Urothelium cell line (cell line): ENCODE measurements at regions not wholly inside any gene's neighbourhood (a gene's known extent, or its start where the extent isn't known, plus 50 kb on each side); places are given as distances from the start of the nearest gene placed in this dataset.
"Not testable (repeated sequence)": the region's sequence is repeated elsewhere in the genome, so short reads cannot be mapped to it uniquely, and the experiment has no call there.

Experiments used
- DNase-seq: peaks from one replicate; pipeline ENCODE4 v3.0.0; 2011; ENCODE audit warnings: low spot score, mixed read lengths
- FAIRE-seq: peaks from 2 replicates; lab custom pipeline; 2011; peaks lifted over from hg19 to GRCh38; lab: Jason Lieb, UNC

DNA sequence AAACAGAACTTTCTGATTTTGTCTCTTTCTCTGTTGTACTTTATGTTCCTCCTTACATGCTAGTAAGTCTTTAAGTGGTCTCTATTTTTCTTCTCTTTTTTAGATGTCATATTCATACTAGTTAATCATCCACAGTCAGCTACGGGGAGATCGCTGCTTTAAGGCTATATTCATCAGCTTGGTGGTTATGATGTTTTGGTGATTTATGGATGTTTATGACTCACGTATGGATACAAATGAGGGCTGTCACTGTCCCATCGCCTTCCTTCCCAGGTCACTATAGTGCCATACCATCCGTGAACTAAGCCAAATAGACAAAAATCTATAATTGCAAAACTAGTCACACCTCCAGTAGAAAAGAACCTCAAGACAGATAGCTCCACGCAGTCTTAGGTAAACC lies 296.8 kb upstream of the AADAT start:
- FAIRE-seq (no peak), DNase-seq (no peak)

DNA sequence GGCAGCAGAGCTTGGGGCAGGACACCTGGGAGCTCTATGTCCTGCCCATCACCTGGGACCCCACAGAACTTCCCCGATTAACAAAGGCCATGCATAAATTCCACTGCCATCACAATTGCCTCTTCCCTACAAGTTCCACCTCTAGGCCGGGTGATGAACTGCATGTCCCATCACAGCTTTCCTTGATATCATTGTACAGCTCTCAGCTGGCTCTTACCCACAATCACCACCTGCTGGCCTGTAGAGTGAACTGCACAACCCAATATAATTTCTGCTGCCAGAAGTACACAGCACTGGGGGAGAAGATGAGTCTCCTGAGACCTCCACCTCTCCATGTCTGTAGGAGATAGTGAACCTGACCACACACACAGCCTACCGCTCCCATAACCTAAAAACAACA lies 285.0 kb upstream of the AADAT start:
- FAIRE-seq (no peak), DNase-seq (no peak)

- FAIRE-seq (no peak), DNase-seq (no peak)
Observed at GRCh38 chr4:170348945-170349344, 259.2 kb upstream of the AADAT start.

DNA sequence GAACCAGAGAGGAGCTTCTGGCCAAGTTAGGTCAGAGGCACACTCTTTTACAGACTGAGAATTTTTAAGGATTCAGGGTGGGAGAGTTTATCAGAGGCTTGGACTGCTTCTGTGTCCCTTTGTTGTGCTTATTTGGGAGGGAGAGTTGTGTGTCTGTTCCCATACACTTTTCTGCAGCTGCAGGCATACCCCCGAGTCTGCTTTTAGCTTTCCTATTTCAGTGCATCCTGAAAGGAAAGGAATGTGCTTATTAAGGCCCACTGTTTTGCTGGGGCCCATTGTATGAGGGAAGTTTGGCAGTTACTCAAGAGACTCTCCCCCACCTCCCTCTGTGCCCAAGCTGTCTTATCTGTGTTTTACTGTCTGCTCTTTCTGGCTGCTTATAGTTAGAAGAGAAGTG lies 257.4 kb upstream of the AADAT start:
- DNase-seq, result not testable (repeated sequence)

GRCh38 chr4:170339522-170339921 lies 249.8 kb upstream of the AADAT start:
- no peak for FAIRE-seq
- DNase-seq, result no peak

More for the DNA sequence above, 257.4 kb upstream of the AADAT start:
- FAIRE-seq, result not testable (repeated sequence)

DNA sequence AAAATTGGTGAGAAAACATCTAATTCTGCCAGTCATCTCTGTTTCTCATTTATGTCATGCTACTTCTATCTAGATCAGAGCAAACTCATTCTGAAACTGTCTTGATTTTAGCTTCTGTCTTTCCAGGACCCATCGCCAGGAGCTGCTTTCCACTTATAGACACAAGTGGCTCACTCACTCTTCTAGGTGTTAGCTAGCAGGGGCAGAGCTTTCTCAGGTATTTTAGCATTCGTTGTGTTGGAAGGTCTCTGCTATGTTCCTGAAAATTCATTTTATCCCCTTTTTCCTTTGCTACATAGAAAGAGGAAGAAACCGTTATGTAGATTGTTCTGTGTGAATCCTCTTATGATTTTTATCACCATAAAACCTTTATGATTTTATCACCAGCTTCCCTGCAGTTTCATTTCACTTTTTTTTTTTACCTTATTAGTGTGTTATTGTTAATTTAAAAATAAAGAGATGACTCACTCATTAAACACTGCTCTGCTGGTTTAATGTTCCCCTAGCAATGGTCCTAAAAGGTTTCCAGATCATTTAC lies 246.6 kb upstream of the AADAT start:
- DNase-seq (no peak), FAIRE-seq (no peak)

GRCh38 chr4:170325599-170325998 lies 235.8 kb upstream of the AADAT start:
- FAIRE-seq (no peak), DNase-seq (no peak)

DNA sequence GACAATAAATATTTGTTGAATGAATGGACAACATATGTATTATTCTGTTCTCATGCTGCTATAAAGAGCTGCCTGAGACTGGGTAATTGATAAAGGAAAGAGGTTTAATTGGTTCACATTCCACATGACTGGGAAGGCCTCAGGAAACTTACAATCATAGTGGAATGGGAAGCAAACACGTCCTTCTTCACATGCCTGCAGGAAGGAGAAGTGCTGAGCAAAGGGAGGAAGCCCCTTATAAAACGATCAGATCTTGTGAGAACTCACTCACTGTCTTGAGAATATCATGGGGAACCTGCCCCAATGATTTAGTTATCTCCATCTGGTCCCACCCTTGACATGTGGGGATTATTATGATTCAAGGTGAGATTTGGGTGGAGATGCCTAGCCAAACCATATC lies 233.9 kb upstream of the AADAT start:
- DNase-seq (no peak), FAIRE-seq (no peak)

- FAIRE-seq (no peak), DNase-seq (no peak)
Observed at GRCh38 chr4:170307182-170307581, 217.4 kb upstream of the AADAT start.

GRCh38 chr4:170306208-170306607 lies 216.5 kb upstream of the AADAT start:
- FAIRE-seq (no peak), DNase-seq (no peak)

- no peak for FAIRE-seq
- no peak for DNase-seq
Observed at GRCh38 chr4:170305627-170306026, 215.9 kb upstream of the AADAT start.

- FAIRE-seq (no peak), DNase-seq (no peak)
Observed at GRCh38 chr4:170281027-170281426, 191.3 kb upstream of the AADAT start.

DNA sequence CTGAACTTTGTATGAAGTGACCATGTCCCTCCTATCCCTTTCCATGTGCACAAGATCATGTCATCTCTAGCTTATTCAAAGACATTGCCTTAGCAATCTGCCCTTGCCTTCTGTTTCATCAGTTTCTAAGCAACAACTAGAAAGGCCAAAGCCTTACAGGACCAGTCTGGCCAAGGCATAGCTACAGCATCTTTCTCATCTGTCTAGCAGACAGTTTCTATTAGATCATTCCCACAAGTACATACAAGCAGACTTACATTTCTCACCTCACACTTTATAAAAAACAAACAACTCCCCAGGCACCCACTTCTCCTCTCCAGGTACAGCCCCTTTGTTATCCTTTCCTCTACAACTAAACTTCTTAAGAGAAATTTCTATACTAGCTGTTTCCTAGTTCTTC lies 188.7 kb upstream of the AADAT start:
- FAIRE-seq, result no peak
- no peak for DNase-seq

DNA sequence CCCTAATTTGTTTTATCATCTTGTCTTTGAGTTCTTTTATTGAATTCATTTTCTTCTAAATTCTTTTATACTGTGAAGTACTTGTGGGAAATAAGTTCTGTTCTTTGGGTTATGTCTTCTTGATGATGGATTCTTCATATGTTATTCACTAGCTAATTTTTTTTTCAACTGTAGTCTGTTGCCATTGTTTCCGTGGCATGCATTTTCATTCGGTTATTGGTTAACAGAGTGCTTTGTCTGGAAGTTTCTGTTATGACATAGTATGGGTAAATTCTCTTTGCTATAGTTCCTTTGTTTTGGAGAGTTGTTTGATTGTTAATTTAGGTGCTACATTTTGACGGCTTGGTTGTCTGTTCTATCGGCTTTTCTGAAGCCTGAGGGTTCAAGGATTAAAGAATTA lies 184.9 kb upstream of the AADAT start:
- FAIRE-seq, result no peak
- DNase-seq, result no peak

- DNase-seq (no peak), FAIRE-seq (no peak)
Observed at GRCh38 chr4:170272959-170273358, 183.2 kb upstream of the AADAT start.

DNA sequence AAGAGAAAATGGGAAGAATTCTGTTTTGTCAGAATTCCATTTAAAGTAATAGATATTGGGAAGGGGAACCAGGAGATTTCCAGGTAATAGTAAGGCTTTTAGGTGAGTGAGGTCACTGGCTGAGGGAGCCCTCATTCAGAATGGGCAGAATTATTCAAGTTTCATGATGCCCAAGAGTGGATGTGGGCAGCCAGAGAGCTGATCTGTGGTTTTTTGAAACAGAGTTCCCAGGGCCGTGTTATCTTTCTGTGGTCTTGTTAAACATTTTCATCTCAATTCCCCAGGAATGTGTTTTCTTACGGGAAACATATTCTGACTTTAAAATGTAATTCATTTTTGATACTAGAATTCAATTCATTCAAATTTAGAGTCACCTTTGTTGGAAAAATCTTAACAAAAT lies 182.0 kb upstream of the AADAT start:
- FAIRE-seq, result no peak

DNA sequence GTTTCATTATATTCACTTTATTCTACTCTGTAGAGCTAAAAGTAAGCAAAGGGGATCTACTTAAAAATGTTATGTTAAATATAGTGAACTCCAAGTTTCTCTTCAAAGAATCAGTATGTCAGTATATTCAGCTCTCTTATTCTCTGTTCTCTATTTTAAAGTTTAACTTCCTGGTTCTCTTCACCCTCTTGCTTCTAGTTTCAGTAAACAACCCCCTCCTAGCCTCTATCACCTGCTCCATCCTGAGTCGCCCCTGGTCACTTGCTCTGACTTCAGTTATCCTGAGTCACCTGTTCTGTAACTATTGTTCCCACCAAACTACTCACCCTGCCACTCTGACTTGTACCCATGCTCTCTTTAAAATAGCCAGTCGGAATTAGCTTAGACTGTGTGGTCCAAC lies 180.9 kb upstream of the AADAT start:
- DNase-seq, result no peak
- no peak for FAIRE-seq

More for the DNA sequence above, 182.0 kb upstream of the AADAT start:
- no peak for DNase-seq

DNA sequence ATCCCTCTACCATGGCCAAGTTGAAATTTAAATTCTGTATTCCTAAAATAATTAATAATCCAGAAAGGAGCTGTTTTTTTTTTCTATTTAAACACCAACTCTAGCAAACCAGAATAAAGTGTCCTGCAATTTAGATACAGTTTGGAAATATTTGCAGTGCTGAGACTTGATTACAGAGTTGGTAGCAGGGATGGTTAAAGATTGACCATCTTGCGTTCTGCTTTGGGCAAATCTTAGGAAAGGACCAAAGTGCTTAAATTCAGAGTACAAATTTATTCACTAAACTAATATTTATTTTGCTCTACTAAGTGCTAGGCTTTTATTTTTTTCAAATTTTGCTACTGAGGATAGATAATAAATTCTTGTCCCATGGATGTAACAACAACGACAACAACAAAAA lies 180.2 kb upstream of the AADAT start:
- DNase-seq, result no peak
- FAIRE-seq, result no peak

DNA sequence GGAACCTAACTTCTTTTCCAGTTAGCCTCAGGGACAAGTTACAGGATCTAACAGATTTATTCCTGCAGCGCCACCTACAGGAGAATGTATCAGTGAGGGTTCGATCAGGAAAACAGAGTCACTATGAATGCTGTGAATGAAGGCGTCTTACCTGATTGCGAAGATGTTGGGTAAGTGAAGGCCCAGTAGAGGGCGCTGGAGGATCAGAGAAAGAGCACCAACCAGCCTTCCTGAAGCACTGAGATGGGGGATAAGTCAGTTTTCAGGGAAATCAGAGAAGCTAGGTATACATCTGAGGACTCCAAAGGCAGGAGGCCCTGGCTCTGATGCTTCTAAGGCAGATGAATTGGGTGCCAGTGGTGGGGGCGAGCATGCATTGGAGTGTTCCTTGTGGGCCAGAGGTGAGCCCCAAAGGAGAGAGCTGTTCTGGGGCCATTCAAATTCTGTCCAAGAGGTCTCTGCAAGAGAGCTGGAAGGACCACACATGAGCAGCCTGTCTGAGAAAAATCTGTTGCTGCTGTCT lies 169.9 kb upstream of the AADAT start:
- DNase-seq (peak; percentile 75), FAIRE-seq (no peak)

DNA sequence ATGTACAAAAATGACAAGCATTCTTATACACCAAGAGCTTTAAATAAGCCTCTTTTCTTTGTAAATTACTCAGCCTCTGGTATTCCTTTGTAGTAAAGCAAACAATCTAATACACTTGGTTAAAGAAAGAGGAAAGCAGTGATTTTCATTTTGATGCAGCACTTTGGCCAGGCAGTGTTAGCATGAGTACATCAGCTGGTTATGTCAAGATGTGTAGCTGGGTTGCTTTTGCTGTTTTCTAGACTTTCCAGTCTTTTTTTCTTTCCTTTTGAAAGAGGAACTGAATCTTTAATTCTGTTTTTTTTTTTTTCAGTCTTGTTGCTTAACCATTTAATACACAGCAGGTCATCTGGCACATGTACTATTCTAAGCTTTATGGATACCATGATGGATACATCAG lies 167.1 kb upstream of the AADAT start:
- no peak for DNase-seq
- FAIRE-seq, result no peak

DNA sequence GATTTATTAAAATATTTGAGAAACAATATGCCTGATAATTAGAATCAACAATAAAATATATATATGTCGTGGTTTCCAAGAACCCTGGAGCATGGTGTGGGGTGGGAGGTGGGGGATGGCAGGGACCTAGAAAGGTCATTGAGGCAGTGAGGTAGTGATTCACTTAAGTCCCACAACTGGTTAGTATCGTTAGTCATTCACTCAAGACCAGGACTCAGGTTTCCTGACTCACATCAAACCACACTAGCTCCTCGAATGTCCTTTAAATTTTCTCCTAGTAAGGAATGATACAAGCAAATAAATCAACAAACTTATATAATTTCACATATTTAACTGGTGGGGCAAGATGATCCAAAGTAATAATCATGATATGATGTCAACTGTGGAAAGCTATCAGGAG lies 158.8 kb upstream of the AADAT start:
- FAIRE-seq, result no peak

GRCh38 chr4:170248029-170248428 lies 158.3 kb upstream of the AADAT start:
- DNase-seq, result no peak
- no peak for FAIRE-seq

More for the DNA sequence above, 158.8 kb upstream of the AADAT start:
- no peak for DNase-seq

DNA sequence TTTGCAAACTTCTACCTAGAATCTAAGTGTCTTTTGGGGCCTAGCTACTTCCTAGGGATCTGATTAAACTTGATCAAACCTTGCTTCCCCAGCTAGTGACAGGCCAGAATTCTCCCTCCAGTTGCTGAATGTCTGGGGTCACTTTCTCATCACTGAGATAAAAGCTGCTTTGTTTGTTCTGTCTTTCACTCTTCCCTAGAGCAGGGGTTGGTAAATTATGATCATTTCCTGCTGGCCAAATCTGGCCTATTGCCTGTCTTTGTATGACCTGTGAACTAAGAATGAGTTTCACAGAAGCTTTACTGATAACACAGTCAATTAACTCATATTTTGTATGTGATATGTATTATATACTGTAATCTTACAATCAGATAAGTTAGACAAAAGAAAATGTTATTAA lies 157.8 kb upstream of the AADAT start:
- FAIRE-seq (no peak), DNase-seq (no peak)
